BE2C (cell line): ENCODE measurements at regions not wholly inside any gene's neighbourhood (a gene's known extent, or its start where the extent isn't known, plus 50 kb on each side); places are given as distances from the start of the nearest gene placed in this dataset.

ENCODE experiments used
- DNase-seq: peaks from one replicate; pipeline ENCODE4 v3.0.0-alpha.2; 2020
- H3K27me3 ChIP-seq: fragments of 250-450 bp; sonication (Bioruptor Pico); 2 replicates; pipeline ENCODE4 v1.5.1; 2020; ENCODE audit warnings: mild to moderate bottlenecking
- H3K36me3 ChIP-seq: fragments of 250-450 bp; sonication (Bioruptor Pico); 2 replicates; pipeline ENCODE4 v1.5.1; 2020; ENCODE audit warnings: mild to moderate bottlenecking
- H3K4me1 ChIP-seq: fragments of 250-450 bp; sonication (Bioruptor Pico); 2 replicates; pipeline ENCODE4 v1.5.1; 2020
- H3K4me3 ChIP-seq: 2 replicates; pipeline ENCODE4 v1.5.1; 2011; ENCODE audit warnings: low read depth, low read length
- H3K9me3 ChIP-seq: fragments of 250-450 bp; sonication (Bioruptor Pico); 2 replicates; pipeline ENCODE4 v1.5.1; 2020
- TF ChIP-seq, protein P1 (sequence below): IDR thresholded peaks from 2 replicates; pipeline ENCODE4 v1.5.1; 2012; ENCODE audit warnings: mild to moderate bottlenecking, low read depth, low read length

GRCh38 chr6:133173276-133173675, 67.9 kb upstream of the EYA4 start:
- Histone ChIP-seq H3K4me3 (no peak overlapping the region), H3K27me3 (no peaks in the 10 kb centered on the region), H3K9me3 (no peaks in the 10 kb centered on the region; the same call in none of the 2 replicates), H3K4me1 (no peaks in the 10 kb centered on the region), H3K36me3 (no peaks in the 10 kb centered on the region)
- TF ChIP-seq, protein P1, sequence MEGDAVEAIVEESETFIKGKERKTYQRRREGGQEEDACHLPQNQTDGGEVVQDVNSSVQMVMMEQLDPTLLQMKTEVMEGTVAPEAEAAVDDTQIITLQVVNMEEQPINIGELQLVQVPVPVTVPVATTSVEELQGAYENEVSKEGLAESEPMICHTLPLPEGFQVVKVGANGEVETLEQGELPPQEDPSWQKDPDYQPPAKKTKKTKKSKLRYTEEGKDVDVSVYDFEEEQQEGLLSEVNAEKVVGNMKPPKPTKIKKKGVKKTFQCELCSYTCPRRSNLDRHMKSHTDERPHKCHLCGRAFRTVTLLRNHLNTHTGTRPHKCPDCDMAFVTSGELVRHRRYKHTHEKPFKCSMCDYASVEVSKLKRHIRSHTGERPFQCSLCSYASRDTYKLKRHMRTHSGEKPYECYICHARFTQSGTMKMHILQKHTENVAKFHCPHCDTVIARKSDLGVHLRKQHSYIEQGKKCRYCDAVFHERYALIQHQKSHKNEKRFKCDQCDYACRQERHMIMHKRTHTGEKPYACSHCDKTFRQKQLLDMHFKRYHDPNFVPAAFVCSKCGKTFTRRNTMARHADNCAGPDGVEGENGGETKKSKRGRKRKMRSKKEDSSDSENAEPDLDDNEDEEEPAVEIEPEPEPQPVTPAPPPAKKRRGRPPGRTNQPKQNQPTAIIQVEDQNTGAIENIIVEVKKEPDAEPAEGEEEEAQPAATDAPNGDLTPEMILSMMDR, result no peak
- DNase-seq, result no peak

- Histone ChIP-seq H3K36me3 (no peaks in the 10 kb centered on the region), H3K4me1 (0 out of 2 replicates have a peak, but pooled peaks cover 2% of the 10 kb centered on the region), H3K27me3 (no peaks in the 10 kb centered on the region), H3K9me3 (no peaks in the 10 kb centered on the region; the same call in 1 of the 2 replicates), H3K4me3 (no peak overlapping the region)
- DNase-seq, result peak; percentile 75
- TF ChIP-seq, protein P1, result no peak
Observed at GRCh38 chr6:133179481-133179880, 61.7 kb upstream of the EYA4 start.

- no peaks in the 10 kb centered on the region for H3K9me3 ChIP-seq
- no peaks in the 10 kb centered on the region for H3K36me3 ChIP-seq
- no peaks in the 10 kb centered on the region for H3K27me3 ChIP-seq
- TF ChIP-seq, protein P1, result no peak
- no peak overlapping the region for H3K4me3 ChIP-seq
- no peak for DNase-seq
- H3K4me1 ChIP-seq, result peaks cover 33% of the 10 kb centered on the region
Observed at GRCh38 chr6:133183691-133184090, 57.5 kb upstream of the EYA4 start.

DNA sequence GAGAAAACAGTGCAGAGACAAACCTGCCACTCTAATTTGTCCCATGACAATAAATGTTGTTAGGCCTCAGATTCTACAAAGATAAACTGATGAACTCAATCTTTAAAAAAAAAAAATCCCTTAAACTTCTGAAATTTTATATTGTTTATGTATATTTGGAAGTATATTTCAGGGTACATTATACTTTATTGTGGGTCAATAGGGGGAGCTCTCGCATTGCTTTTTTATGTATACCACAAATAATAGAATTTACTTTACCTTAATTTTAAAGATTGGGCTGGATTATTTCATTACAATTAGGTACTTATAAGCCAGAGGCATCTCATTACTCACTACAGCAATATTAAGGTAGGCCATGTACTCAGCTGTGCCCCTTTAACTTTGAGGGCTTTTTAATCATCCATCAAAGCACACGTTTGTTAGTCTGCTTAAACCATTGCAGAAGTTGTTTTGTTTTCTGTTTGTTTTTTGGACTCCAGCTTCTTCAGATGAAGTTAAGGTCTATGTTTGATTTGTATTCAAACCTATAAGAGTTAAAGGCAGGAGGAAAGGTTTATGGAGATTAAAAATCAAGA, 56.3 kb upstream of the EYA4 start:
- no peak for DNase-seq
- Histone ChIP-seq H3K27me3 (no peaks in the 10 kb centered on the region), H3K4me3 (no peak overlapping the region), H3K4me1 (peaks cover 36% of the 10 kb centered on the region), H3K36me3 (no peaks in the 10 kb centered on the region), H3K9me3 (no peaks in the 10 kb centered on the region)
- TF ChIP-seq, protein P1, result peak; percentile 58

DNA sequence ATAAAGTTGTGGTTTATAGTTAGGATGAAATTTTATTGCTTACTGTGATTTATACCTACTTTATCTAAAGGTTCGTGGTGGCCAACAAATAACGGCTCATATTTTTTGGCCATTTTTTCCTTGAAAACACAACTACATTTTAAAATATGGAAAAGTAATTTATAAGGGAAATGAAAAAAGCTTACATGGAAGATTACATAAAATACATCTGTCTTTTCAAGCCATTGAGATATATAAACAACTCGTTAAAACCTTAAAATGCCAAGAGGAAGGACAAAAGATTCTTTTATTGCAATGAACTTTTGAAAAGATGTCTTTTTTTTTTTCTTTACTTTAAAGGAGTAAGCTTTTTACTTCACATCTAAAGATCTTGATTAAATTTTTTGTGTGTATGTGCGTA, 55.4 kb upstream of the EYA4 start:
- TF ChIP-seq, protein P1, result no peak
- Histone ChIP-seq H3K4me1 (peaks cover 36% of the 10 kb centered on the region), H3K36me3 (no peaks in the 10 kb centered on the region), H3K27me3 (no peaks in the 10 kb centered on the region), H3K9me3 (no peaks in the 10 kb centered on the region), H3K4me3 (no peak overlapping the region)
- DNase-seq, result no peak

DNA sequence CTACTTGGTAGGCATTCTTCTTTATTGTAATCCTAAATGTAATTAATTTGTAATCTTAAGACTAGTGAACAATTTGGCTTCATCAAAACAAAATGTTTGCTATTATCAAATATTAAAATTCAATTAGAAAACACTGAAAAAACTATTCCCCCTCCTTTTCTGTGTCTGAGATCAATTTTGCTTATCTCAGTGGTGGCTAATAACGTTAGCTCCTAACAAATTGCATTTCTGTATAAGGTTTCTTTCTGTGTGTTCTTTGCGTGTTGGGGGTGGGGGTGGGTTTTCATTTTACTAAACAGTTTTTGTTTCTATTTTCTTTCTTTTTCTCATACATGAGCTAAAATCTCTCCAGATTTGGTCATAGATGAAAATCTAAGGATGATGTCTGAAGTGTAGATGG, 54.0 kb upstream of the EYA4 start:
- TF ChIP-seq, protein P1, result no peak
- DNase-seq, result no peak
- Histone ChIP-seq H3K27me3 (no peaks in the 10 kb centered on the region), H3K9me3 (no peaks in the 10 kb centered on the region), H3K4me1 (peaks cover 36% of the 10 kb centered on the region), H3K36me3 (no peaks in the 10 kb centered on the region), H3K4me3 (peak overlapping the region; percentile 9; the same call in 1 of the 2 replicates)
